ENCODE measurements at regions not wholly inside any gene's neighbourhood (a gene's known extent, or its start where the extent isn't known, plus 50 kb on each side); places are given as distances from the start of the nearest gene placed in this dataset.

DNA sequence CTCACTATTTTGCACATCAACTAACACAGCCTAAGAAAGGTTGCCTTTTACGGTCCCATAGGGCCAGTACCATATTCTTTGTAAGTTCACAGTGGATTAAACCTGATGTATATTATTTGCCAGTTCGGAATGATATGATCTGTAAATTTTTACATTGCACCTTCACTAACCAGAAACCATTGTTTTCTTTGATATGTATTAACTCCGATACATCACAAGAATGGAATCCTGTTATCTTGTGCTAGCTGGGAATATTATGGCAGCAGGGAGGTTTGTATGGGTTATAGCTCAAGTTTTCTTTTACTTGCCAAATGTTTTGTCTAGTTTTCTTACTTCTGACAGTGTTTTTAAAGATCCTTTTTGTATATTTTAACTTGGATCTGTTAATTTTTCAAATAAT is 51.4 kb upstream of the S1PR1 start:
- no peak overlapping the region for H3K4me3 ChIP-seq (ENCODE audit: low read depth in 1 of 2, low read length in 2 of 2)
- 0 out of 2 replicates have a peak, but pooled peaks cover 3% of the 10 kb centered on the region for H3K4me1 ChIP-seq (ENCODE audit: insufficient read depth, low read length)
- H3K79me2 ChIP-seq (ENCODE audit: insufficient read depth, low read length): no peaks in the 10 kb centered on the region
- H3K27ac ChIP-seq (ENCODE audit: low read length): no peak overlapping the region
- no peaks in the 10 kb centered on the region for H3K27me3 ChIP-seq (ENCODE audit: insufficient read depth, low read length, poor library complexity)
- no peak overlapping the region for H2AFZ ChIP-seq (ENCODE audit: low read depth, low read length)
- no peak for DNase-seq
- H4K20me1 ChIP-seq (ENCODE audit: insufficient read depth, low read length): no peaks in the 10 kb centered on the region
- H3K36me3 ChIP-seq (ENCODE audit: insufficient read depth, low read length): no peaks in the 10 kb centered on the region
- ATAC-seq (ENCODE audit: insufficient read depth, low read depth): no peak
- TF ChIP-seq EZH2 (IDR thresholded peaks at IDR 0.05; ENCODE audit: borderline replicate concordance, low read depth, low read length, severe bottlenecking): no peak
- TF ChIP-seq CTCF (IDR thresholded peaks at IDR 0.05; ENCODE audit: borderline replicate concordance, extremely low read depth, low read length, poor library complexity, severe bottlenecking): no peak
- no peak overlapping the region for H3K9ac ChIP-seq (ENCODE audit: low read depth, low read length)
- H3K9me3 ChIP-seq (ENCODE audit: insufficient read depth, low read length, severe bottlenecking): no peaks in the 10 kb centered on the region
- H3K4me2 ChIP-seq (ENCODE audit: insufficient read depth, low read length): no peak overlapping the region

- DNase-seq (no peak), ATAC-seq (ENCODE audit: insufficient read depth, low read depth) (no peak)
- Histone ChIP-seq H3K36me3 (ENCODE audit: insufficient read depth, low read length) (no peaks in the 10 kb centered on the region), H3K9me3 (ENCODE audit: insufficient read depth, low read length, severe bottlenecking) (no peaks in the 10 kb centered on the region), H3K4me3 (ENCODE audit: low read depth in 1 of 2, low read length in 2 of 2) (no peak overlapping the region), H4K20me1 (ENCODE audit: insufficient read depth, low read length) (no peaks in the 10 kb centered on the region), H2AFZ (ENCODE audit: low read depth, low read length) (no peak overlapping the region), H3K27ac (ENCODE audit: low read length) (no peak overlapping the region), H3K27me3 (ENCODE audit: insufficient read depth, low read length, poor library complexity) (no peaks in the 10 kb centered on the region), H3K79me2 (ENCODE audit: insufficient read depth, low read length) (no peaks in the 10 kb centered on the region), H3K4me2 (ENCODE audit: insufficient read depth, low read length) (no peak overlapping the region), H3K4me1 (ENCODE audit: insufficient read depth, low read length) (peaks cover 23% of the 10 kb centered on the region), H3K9ac (ENCODE audit: low read depth, low read length) (no peak overlapping the region)
- TF ChIP-seq EZH2 (IDR thresholded peaks at IDR 0.05; ENCODE audit: borderline replicate concordance, low read depth, low read length, severe bottlenecking) (no peak), CTCF (IDR thresholded peaks at IDR 0.05; ENCODE audit: borderline replicate concordance, extremely low read depth, low read length, poor library complexity, severe bottlenecking) (no peak)
These were observed 53.5 kb upstream of the S1PR1 start for GRCh38 chr1:101183388-101183699.

GRCh38 chr1:101182627-101183387 is 54.0 kb upstream of the S1PR1 start:
- Histone ChIP-seq H3K9ac (ENCODE audit: low read depth, low read length) (no peak overlapping the region), H3K4me1 (ENCODE audit: insufficient read depth, low read length) (peaks cover 28% of the 10 kb centered on the region), H3K79me2 (ENCODE audit: insufficient read depth, low read length) (no peaks in the 10 kb centered on the region), H3K27ac (ENCODE audit: low read length) (no peak overlapping the region), H2AFZ (ENCODE audit: low read depth, low read length) (no peak overlapping the region), H3K4me3 (ENCODE audit: low read depth in 1 of 2, low read length in 2 of 2) (no peak overlapping the region), H3K27me3 (ENCODE audit: insufficient read depth, low read length, poor library complexity) (no peaks in the 10 kb centered on the region), H3K36me3 (ENCODE audit: insufficient read depth, low read length) (no peaks in the 10 kb centered on the region), H3K9me3 (ENCODE audit: insufficient read depth, low read length, severe bottlenecking) (no peaks in the 10 kb centered on the region), H4K20me1 (ENCODE audit: insufficient read depth, low read length) (no peaks in the 10 kb centered on the region), H3K4me2 (ENCODE audit: insufficient read depth, low read length) (no peak overlapping the region)
- TF ChIP-seq CTCF (IDR thresholded peaks at IDR 0.05; ENCODE audit: borderline replicate concordance, extremely low read depth, low read length, poor library complexity, severe bottlenecking) (no peak), EZH2 (IDR thresholded peaks at IDR 0.05; ENCODE audit: borderline replicate concordance, low read depth, low read length, severe bottlenecking) (no peak)
- ATAC-seq (ENCODE audit: insufficient read depth, low read depth) (no peak), DNase-seq (no peak)

All from DND-41 (cell line).